Umbilical cord (tissue), 1 donor: ENCODE measurements at regions not wholly inside any gene's neighbourhood (a gene's known extent, or its start where the extent isn't known, plus 50 kb on each side); places are given as distances from the start of the nearest gene placed in this dataset.
"Not testable (repeated sequence)": the region's sequence is repeated elsewhere in the genome, so short reads cannot be mapped to it uniquely, and the experiment has no call there.

Source experiments
- DNase-seq: peaks from one replicate; pipeline ENCODE4 v3.0.0-alpha.2; 2015; ENCODE audit warnings: low spot score

- no peak for DNase-seq
Measured at GRCh38 chr7:91674470-91674869, 206.0 kb downstream of the MTERF1 start.

GRCh38 chr7:91681718-91682117, 198.8 kb downstream of the MTERF1 start:
- no peak for DNase-seq

GRCh38 chr7:91683823-91684222, 196.7 kb downstream of the MTERF1 start:
- peak; percentile 73 for DNase-seq

- DNase-seq, result peak; percentile 55
Measured at GRCh38 chr7:91685544-91685943, 195.0 kb downstream of the MTERF1 start.

- peak; percentile 78 for DNase-seq
Measured at GRCh38 chr7:91690541-91691070, 189.9 kb downstream of the MTERF1 start.

- DNase-seq, result no peak
Measured at GRCh38 chr7:91691865-91692264, 188.6 kb downstream of the MTERF1 start.

GRCh38 chr7:91692800-91693199, 187.7 kb downstream of the MTERF1 start:
- DNase-seq, result peak; percentile 70

- peak; percentile 20 for DNase-seq
Measured at GRCh38 chr7:91694351-91694841, 186.1 kb downstream of the MTERF1 start.

GRCh38 chr7:91710881-91711280, 169.6 kb downstream of the MTERF1 start:
- DNase-seq, result no peak

GRCh38 chr7:91713669-91714068, 166.8 kb downstream of the MTERF1 start:
- no peak for DNase-seq

GRCh38 chr7:91717681-91718470, 162.6 kb downstream of the MTERF1 start:
- no peak for DNase-seq

GRCh38 chr7:91719008-91719407, 161.5 kb downstream of the MTERF1 start:
- no peak for DNase-seq

GRCh38 chr7:91720260-91720937, 160.1 kb downstream of the MTERF1 start:
- no peak for DNase-seq

- no peak for DNase-seq
Measured at GRCh38 chr7:91722831-91723230, 157.7 kb downstream of the MTERF1 start.

- not testable (repeated sequence) for DNase-seq
Measured at GRCh38 chr7:91729046-91729445, 151.5 kb downstream of the MTERF1 start.

- DNase-seq, result no peak
Measured at GRCh38 chr7:91731976-91732375, 148.5 kb downstream of the MTERF1 start.

GRCh38 chr7:91749418-91749817, 131.1 kb downstream of the MTERF1 start:
- no peak for DNase-seq

- DNase-seq, result no peak
Measured at GRCh38 chr7:91750091-91750490, 130.4 kb downstream of the MTERF1 start.

- no peak for DNase-seq
Measured at GRCh38 chr7:91752102-91752501, 128.4 kb downstream of the MTERF1 start.

- DNase-seq, result not testable (repeated sequence)
Measured at GRCh38 chr7:91754280-91754679, 126.2 kb downstream of the MTERF1 start.

- not testable (repeated sequence) for DNase-seq
Measured at GRCh38 chr7:91755121-91755520, 125.4 kb downstream of the MTERF1 start.

GRCh38 chr7:91759205-91759863, 121.2 kb downstream of the MTERF1 start:
- DNase-seq, result no peak
